Smooth muscle cell of the brain vasculature (primary cell): ENCODE measurements at regions not wholly inside any gene's neighbourhood (a gene's known extent, or its start where the extent isn't known, plus 50 kb on each side); places are given as distances from the start of the nearest gene placed in this dataset.
"Not testable (repeated sequence)": the region's sequence is repeated elsewhere in the genome, so short reads cannot be mapped to it uniquely, and the experiment has no call there.

Source experiments
- DNase-seq: peaks from one replicate; pipeline ENCODE4 v3.0.0-alpha.2; 2012; ENCODE audit warnings: low read depth, low spot score

- no peak for DNase-seq
Measured at GRCh38 chr5:106136061-106136460, 1534.7 kb downstream of the EFNA5 start.

DNA sequence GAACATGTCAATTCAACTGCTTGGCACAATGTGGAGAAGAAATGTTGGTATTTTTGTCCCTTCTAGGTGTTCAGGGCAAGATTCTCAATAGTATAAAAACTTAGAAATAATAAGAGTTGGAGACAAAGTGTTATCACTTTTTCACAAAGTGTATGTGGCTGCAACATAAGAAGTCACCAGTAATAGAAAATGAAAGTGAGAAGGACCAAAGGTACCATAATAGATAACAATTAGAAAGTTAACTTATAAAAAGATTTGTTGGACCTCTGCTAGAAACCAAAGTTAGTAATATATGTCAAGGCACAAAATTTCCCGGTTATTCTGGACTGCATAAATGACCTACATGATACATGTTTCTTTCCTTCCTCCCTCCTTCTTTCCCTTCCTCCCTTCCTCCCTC lies 1535.3 kb downstream of the EFNA5 start:
- no peak for DNase-seq

DNA sequence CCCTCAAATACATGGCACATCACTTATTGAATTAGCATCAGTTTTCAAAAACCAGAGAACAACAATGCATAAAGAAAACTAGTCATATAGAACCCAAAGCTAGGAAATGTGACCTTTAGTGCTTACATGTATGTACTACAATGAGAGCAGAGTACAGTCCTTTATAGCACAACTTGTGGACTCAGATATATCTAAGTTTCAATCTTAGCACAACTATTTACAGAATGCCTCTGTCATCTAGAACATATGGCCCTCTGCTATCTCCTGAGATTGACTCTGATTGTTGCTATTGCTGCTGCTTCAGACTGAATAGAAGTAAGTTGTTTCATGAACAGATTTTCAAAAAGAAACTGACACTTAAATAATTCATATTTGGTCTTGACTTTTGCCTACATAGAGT lies 1536.2 kb downstream of the EFNA5 start:
- DNase-seq, result no peak

DNA sequence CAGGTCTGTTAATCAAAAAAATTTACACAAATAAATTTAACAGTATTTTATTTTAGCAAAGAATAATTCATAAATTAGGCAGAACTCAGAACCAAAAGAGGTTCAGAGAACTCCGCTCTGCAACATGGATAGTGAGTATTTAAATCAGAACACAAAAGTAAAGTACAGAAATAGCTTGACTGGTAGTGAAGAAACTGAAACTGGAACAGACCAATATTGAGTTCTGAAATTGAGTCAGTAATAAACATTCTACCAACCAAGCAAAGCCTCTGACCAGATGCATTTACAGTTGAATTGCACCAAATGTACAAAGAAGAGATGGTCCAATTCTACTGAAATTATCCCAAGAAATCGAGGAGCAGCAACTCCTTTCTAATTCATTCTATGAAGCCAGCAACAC lies 1542.8 kb downstream of the EFNA5 start:
- no peak for DNase-seq

GRCh38 chr5:106127341-106127781 lies 1543.4 kb downstream of the EFNA5 start:
- no peak for DNase-seq

DNA sequence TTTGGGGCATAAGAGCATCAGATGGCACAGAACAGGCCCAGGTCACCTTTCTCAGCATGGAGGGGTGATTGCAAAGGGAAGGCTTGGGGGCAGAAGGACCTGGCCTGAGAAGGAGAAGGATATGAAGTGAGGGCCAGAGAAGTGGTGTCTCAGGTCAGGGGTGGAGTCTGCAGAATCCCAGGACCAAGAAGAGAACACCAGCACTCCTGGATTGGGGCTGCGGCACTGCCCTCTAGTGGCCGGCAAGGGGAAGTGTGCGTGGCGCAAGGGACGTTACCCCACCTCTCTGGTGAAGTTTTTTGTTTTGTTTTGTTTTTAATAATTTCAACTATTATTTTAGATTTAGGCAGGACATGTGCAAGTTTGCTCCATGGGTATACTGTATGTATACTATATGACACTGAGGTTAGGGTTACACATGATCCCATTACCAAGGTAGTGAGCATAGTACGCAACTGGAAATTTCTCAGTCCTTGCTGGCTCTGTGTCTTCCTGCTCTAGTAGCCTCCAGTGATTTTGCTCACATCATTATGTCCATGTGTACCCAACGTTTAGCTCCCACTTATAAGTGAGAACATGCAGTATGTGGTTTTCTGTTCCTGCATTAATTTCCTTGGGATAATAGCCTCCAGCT lies 1548.6 kb downstream of the EFNA5 start:
- no peak for DNase-seq

- DNase-seq, result no peak
Measured at GRCh38 chr5:106116682-106117081, 1554.1 kb downstream of the EFNA5 start.

DNA sequence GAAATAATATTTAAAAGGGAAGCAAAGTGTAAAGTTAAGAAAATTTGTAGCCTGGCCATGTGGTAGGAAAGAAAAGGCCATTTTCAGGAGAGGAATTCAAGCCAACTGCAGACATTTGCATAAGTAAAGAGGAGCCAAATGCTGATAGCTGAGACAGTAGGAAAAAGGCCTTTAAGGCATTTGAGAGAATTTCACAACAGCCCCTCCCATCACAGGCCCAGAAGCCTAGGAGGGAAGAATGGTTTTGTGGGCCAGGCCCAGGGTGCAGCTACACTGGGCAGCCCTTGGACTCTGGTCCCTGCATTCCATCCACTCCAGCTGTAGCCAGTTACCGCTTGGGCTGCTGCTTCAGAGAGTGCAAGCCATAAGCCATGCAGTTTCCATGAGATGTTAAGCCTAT lies 1556.8 kb downstream of the EFNA5 start:
- DNase-seq, result no peak

- no peak for DNase-seq
Measured at GRCh38 chr5:106106384-106106783, 1564.4 kb downstream of the EFNA5 start.

DNA sequence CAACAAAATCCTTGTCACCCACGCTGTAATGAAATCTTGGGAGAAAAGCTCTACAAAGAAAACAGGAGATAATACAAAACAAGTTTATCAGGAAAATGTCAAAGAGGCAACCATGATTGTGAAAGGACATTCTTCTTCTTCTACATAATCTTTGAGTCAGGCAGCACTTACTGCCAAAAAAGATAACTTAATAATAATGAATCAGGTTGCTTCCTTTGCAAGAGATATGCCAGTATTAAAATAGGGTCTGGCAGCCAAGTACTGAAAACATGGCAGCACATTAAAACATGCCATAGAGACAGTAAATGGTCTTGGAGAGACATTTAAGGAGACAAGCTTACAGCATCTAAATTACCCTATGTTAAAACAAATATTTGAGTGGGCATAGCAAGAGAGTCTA lies 1573.4 kb downstream of the EFNA5 start:
- DNase-seq, result no peak

DNA sequence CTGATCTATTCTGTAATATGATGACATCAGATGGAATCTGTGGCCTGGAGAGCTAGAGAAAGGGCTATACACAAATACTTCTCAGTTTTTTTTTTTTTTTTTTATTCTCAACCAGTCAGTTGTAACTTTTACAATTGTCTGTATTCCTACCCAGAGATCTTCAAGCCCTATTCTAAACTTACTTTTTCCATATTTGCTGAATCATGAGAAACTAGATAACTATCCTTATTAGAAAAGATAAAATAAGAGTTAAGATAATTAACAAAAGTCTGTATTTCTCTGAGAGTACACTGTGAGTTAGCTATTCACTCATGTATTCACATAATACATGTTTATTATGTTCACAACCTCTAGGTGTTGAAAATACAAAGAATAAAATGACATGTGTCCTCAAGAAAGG lies 1575.9 kb downstream of the EFNA5 start:
- DNase-seq, result no peak

DNA sequence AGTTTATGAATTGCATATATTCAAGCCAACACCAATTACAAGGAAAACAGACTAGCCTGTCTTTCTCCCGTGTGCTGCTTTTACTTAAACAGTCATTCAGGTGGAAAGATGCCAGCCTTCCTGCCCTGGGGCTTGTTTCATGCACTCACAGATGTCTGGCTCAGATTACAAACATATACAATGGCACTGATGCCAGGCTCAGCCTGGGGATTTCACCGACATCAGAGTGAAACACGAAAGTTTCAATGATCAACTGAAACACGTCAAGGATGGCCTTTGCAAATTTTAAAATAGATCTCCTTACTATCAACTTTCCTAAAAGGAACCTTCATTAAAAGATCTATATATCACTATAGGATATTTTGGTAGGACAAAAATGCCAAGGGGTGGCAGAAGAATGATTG lies 1576.5 kb downstream of the EFNA5 start:
- no peak for DNase-seq

DNA sequence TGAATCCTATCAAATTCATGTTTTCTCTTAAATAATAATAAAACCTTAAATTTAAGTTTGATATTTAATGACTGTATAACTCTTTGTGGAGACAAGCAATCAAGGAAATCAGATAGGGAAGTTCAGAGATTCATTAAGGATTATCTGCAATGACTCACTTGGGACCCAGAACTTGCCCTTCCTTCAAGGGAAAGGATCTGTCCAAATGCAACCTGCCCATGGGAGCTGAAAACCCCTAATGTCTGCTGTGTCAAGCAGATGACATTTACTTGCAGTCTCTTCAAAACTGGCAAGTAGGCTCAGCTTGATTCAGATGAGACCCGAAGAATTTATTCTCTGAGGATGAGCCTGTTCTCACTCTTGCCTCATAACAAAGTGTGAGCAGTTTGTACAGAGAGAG lies 1577.6 kb downstream of the EFNA5 start:
- no peak for DNase-seq

- no peak for DNase-seq
Measured at GRCh38 chr5:106092455-106092854, 1578.3 kb downstream of the EFNA5 start.

DNA sequence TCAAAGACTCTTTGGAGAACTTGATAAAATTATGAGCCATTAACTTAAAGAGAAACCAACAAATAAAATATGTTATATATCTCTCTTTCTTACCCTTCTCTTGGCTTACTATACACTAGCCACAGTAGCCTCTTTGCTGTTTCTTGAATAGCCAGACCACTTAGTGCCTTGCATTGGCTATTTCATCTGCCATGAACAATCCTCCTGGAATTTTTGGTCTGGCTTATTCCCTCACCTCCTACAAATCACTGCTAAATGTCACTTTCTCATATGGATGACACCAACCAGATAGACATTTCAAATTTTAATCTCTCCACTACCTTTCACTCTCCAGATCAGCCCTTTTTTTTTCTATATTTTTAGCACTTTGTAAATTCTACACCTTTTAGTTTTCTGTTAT lies 1581.7 kb downstream of the EFNA5 start:
- DNase-seq, result no peak

GRCh38 chr5:106088462-106088861 lies 1582.3 kb downstream of the EFNA5 start:
- no peak for DNase-seq

DNA sequence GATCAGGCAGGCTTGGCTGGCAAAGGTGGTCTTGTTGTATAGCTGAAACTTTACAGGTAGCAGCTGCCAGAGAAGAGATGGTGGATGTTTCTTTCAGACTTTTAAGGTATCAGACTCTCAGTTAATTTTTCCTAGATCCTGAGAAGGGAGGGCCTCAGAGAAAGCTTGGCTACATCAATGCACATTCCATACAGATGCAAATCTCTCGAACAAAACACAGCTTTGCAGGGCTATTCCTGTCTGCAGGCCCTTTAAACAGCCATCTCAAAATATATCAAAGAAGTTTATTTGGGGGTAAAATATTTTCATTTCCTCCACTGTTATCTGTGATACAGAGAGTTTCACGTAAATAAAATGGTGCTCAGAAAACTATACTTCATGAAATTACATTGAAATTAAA lies 1584.4 kb downstream of the EFNA5 start:
- DNase-seq, result no peak

- DNase-seq, result no peak
Measured at GRCh38 chr5:106085556-106085955, 1585.2 kb downstream of the EFNA5 start.

- DNase-seq, result no peak
Measured at GRCh38 chr5:106085136-106085535, 1585.6 kb downstream of the EFNA5 start.

DNA sequence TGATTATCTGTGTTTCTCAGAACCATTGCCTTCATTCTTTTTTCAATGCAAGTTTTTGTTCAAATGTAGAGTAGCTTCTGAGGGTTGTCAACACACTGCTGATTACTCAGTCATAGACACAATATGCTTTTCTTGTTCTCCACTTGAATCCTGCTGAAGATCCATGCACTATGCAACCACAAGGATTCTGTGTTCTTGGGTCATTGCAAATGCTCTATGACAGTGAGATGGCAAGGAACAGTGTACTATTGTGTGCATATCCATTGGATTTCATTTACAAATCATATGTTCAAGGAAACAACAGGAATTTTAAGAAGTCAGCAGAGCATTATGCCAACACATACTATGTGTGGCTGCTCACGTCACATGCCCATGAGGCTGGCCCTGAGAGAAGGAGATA lies 1590.2 kb downstream of the EFNA5 start:
- DNase-seq, result no peak

- no peak for DNase-seq
Measured at GRCh38 chr5:106076655-106077054, 1594.1 kb downstream of the EFNA5 start.

DNA sequence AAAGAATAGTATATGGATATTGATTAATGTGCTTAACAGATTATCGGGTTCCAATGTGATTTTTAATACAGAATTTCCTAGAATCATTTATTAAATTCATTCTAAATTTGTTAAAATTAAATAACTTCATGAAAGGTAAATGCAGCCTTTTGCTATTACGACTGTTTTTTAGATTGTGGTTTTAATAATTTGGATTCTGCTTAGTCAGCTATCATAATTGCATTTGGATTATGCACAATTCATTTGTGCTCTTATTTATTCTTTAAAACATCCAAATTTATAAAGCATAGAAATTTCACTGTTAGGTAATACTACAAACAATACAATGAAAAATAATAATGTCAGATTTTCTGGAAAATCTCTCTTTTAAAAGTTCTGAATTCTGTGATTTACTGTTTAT lies 1598.5 kb downstream of the EFNA5 start:
- no peak for DNase-seq

GRCh38 chr5:106047341-106047740 lies 1623.4 kb downstream of the EFNA5 start:
- DNase-seq, result no peak

DNA sequence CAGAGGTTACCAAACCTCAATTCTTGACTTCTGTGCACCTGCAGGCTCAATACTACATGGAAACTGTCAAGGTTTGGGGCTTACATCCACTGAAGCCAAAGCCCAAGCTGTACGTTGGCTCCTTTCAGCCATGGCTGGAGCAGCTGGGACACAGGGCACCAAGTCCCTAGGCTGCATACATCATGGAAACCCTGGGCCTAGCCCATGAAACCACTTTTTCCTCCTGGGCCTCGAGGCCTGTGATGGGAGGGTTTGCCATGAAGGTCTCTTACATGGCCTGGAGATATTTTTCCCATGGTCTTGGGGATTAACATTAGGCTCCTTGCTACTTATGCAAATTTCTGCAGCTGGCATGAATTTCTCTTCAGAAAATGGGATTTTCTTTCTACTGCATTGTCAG lies 1638.7 kb downstream of the EFNA5 start:
- DNase-seq, result not testable (repeated sequence)
